H9 (cell line): ENCODE measurements at regions not wholly inside any gene's neighbourhood (a gene's known extent, or its start where the extent isn't known, plus 50 kb on each side); places are given as distances from the start of the nearest gene placed in this dataset.

Experiments
- DNase-seq: peaks from one replicate; pipeline ENCODE4 v3.0.0-alpha.2; 2017
- H2AFZ ChIP-seq: one replicate; pipeline ENCODE4 v1.6.1; 2013; ENCODE audit warnings: mild to moderate bottlenecking, low read length, control low read depth, moderate library complexity
- H2AK5ac ChIP-seq: 2 replicates; pipeline ENCODE4 v1.6.1; 2013; ENCODE audit warnings: low read length, control low read depth, mixed read lengths; ENCODE audit not compliant: insufficient read length
- H2BK120ac ChIP-seq: one replicate; pipeline ENCODE4 v1.6.1; 2013; ENCODE audit warnings: low read depth, mild to moderate bottlenecking, low read length, control low read depth, inconsistent platforms; ENCODE audit not compliant: poor library complexity, severe bottlenecking
- H2BK12ac ChIP-seq: 2 replicates; pipeline ENCODE4 v1.6.1; 2013; ENCODE audit warnings: low read length, control low read depth, mixed read lengths, low read depth; ENCODE audit not compliant: insufficient read length
- H2BK15ac ChIP-seq: 2 replicates; pipeline ENCODE4 v1.6.1; 2013; ENCODE audit warnings: low read depth, low read length, control low read depth
- H2BK20ac ChIP-seq: one replicate; pipeline ENCODE4 v1.6.1; 2013; ENCODE audit warnings: low read depth, mild to moderate bottlenecking, low read length, control low read depth, inconsistent platforms; ENCODE audit not compliant: poor library complexity, severe bottlenecking
- H2BK5ac ChIP-seq: 2 replicates; pipeline ENCODE4 v1.6.1; 2013; ENCODE audit warnings: low read length, control low read depth, mixed read lengths; ENCODE audit not compliant: insufficient read length
- H3K14ac ChIP-seq: 2 replicates; pipeline ENCODE4 v1.6.1; 2013; ENCODE audit warnings: low read length, control low read depth; ENCODE audit not compliant: insufficient read depth
- H3K18ac ChIP-seq: 2 replicates; pipeline ENCODE4 v1.6.1; 2013; ENCODE audit warnings: low read depth, mild to moderate bottlenecking, mixed read lengths, low read length, control low read depth; ENCODE audit not compliant: insufficient read length
- H3K23ac ChIP-seq: 2 replicates; pipeline ENCODE4 v1.6.1; 2013; ENCODE audit warnings: low read length, control low read depth, mixed read lengths, low read depth; ENCODE audit not compliant: insufficient read length
- H3K23me2 ChIP-seq: 2 replicates; pipeline ENCODE4 v1.6.1; 2013; ENCODE audit warnings: low read depth, mild to moderate bottlenecking, mixed read lengths, low read length, control low read depth; ENCODE audit not compliant: insufficient read length, poor library complexity, severe bottlenecking
- H3K27ac ChIP-seq: 2 replicates; pipeline ENCODE4 v1.5.1; 2013; ENCODE audit warnings: low read length, control low read depth, mixed read lengths, low read depth; ENCODE audit not compliant: insufficient read length
- H3K27me3 ChIP-seq: 2 replicates; pipeline ENCODE4 v1.6.1; 2013; ENCODE audit warnings: low read length, control low read depth, inconsistent platforms; ENCODE audit not compliant: insufficient read depth
- H3K4ac ChIP-seq: 2 replicates; pipeline ENCODE4 v1.6.1; 2013; ENCODE audit warnings: low read depth, mild to moderate bottlenecking, control low read depth, inconsistent platforms, low read length, moderate library complexity
- H3K4me1 ChIP-seq: 2 replicates; pipeline ENCODE4 v1.6.1; 2013; ENCODE audit warnings: low read length, control low read depth, inconsistent platforms; ENCODE audit not compliant: insufficient read depth
- H3K4me2 ChIP-seq: 2 replicates; pipeline ENCODE4 v1.6.1; 2013; ENCODE audit warnings: low read length, control low read depth, mixed read lengths; ENCODE audit not compliant: insufficient read length, insufficient read depth
- H3K56ac ChIP-seq: 2 replicates; pipeline ENCODE4 v1.6.1; 2013; ENCODE audit warnings: low read depth, mild to moderate bottlenecking, mixed read lengths, low read length, control low read depth; ENCODE audit not compliant: insufficient read length
- H3K79me1 ChIP-seq: 2 replicates; pipeline ENCODE4 v1.6.1; 2013; ENCODE audit warnings: low read depth, mild to moderate bottlenecking, moderate library complexity, low read length, control low read depth, inconsistent platforms; ENCODE audit not compliant: insufficient read depth, poor library complexity, severe bottlenecking
- H3K79me2 ChIP-seq: 2 replicates; pipeline ENCODE4 v1.6.1; 2013; ENCODE audit warnings: low read length, control low read depth, inconsistent platforms; ENCODE audit not compliant: insufficient read depth
- H3K9ac ChIP-seq: 2 replicates; pipeline ENCODE4 v1.6.1; 2013; ENCODE audit warnings: low read length, control low read depth, mixed read lengths; ENCODE audit not compliant: insufficient read length; ENCODE audit errors: extremely low read depth
- H3K9me3 ChIP-seq: one replicate; pipeline ENCODE4 v1.6.1; 2013; ENCODE audit warnings: low read depth, low read length, inconsistent platforms; ENCODE audit not compliant: control insufficient read depth
- H3T11ph ChIP-seq: one replicate; pipeline ENCODE4 v1.6.1; 2013; ENCODE audit warnings: mild to moderate bottlenecking, low read length, control low read depth, inconsistent platforms
- H4K20me1 ChIP-seq: one replicate; pipeline ENCODE4 v1.6.1; 2013; ENCODE audit not compliant: control insufficient read depth, insufficient read length, insufficient read depth
- H4K5ac ChIP-seq: 2 replicates; pipeline ENCODE4 v1.6.1; 2013; ENCODE audit warnings: low read depth, mild to moderate bottlenecking, mixed read lengths, low read length, control low read depth; ENCODE audit not compliant: insufficient read length
- H4K8ac ChIP-seq: replicated peaks from 2 replicates; pipeline ENCODE4 v1.6.1; 2013; ENCODE audit warnings: low read length, control low read depth, mixed read lengths, low read depth; ENCODE audit not compliant: insufficient read length
- H4K91ac ChIP-seq: 2 replicates; pipeline ENCODE4 v1.6.1; 2013; ENCODE audit warnings: low read depth, mild to moderate bottlenecking, moderate library complexity, mixed read lengths, low read length, control low read depth; ENCODE audit not compliant: insufficient read length
- H3K27ac Mint-ChIP-seq, 3 experiments: 2 replicates in 2 of 3; 3 replicates in 1 of 3; pipeline ENCODE4 v1.8.0; 2020 to 2021; ENCODE audit warnings: mixed read lengths in 3 of 3, mild to moderate bottlenecking in 1 of 3, moderate library complexity in 1 of 3
- H3K27me3 Mint-ChIP-seq: 2 replicates; pipeline ENCODE4 v1.8.0; 2021; ENCODE audit warnings: low read depth, mild to moderate bottlenecking, moderate library complexity, mixed read lengths
- H3K36me3 Mint-ChIP-seq, 3 experiments: 2 replicates in 2 of 3; 3 replicates in 1 of 3; pipeline ENCODE4 v1.8.0; 2020 to 2021; ENCODE audit warnings: low read depth in 3 of 3, mixed read lengths in 3 of 3; ENCODE audit not compliant: insufficient read depth in 1 of 3
- H3K4me1 Mint-ChIP-seq, 2 experiments: 2 replicates each; pipeline ENCODE4 v1.8.0; 2020; ENCODE audit warnings: mixed read lengths in 2 of 2
- H3K4me3 Mint-ChIP-seq, 2 experiments: 2 replicates in 1 of 2; 3 replicates in 1 of 2; pipeline ENCODE4 v1.8.0; 2020 to 2021; ENCODE audit warnings: mild to moderate bottlenecking in 2 of 2, mixed read lengths in 2 of 2, moderate library complexity in 1 of 2
- H3K9me3 Mint-ChIP-seq, 2 experiments: 2 replicates in 1 of 2; 3 replicates in 1 of 2; pipeline ENCODE4 v1.8.0; 2020; ENCODE audit warnings: mild to moderate bottlenecking in 2 of 2, mixed read lengths in 2 of 2, moderate library complexity in 1 of 2
- WGBS: extraction: QIAGEN DNeasy Blood & Tissue Kit; methylation state at CpG from one replicate; pipeline ENCODE4 v1.1.7; 2013; ENCODE audit warnings: missing lambda C conversion rate, low lambda C conversion rate, mixed read lengths; ENCODE audit not compliant: insufficient read length; ENCODE audit errors: extremely low coverage; 5-methylcytosine and 5-hydroxymethylcytosine counted together
- TF ChIP-seq, protein P1 (sequence below): fragments of 200-600 bp; sonication (generic); conservative IDR thresholded peaks from 3 replicates; pipeline ENCODE4 v1.8.0; 2021; ENCODE audit warnings: antibody characterized with exemption, mild to moderate bottlenecking

DNA sequence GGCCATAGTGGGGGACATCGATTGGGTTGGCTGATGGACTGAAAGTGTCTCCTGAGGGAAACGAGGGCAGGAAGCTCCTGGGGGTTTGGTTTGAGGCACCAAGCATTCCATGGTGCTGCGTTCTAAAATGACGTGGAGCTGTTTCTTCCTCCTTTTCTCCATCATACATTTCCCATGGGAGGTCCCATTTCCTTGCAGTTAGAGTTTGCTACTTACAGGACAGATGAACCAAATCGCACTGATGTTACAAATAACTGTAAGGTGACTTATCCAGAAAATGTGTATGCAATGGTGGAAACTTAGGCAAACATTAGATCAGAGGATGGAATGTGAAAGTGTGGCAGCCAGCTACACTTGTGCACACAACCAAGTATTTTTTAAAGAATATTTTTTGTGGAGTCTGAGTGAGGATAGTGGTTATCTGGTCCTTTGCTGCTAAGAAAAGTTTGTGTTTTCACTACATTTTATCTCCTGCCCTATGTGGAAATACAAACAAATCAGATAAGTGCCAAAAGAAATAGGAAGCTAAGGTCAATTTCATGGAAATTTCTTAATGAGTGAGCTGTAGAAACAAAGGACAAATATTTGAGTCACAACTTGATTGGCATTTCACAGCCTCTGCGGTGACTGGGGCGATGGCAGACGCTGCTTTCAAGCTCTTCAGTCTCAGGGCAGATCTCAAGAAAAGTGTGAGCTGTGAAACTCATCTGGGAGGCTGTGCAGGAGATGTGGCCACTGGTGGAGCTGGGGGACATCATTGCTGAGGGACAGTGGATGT lies 256.2 kb downstream of the TSN start:
- no peak overlapping the region for H3K56ac ChIP-seq
- no peak overlapping the region for H2BK12ac ChIP-seq
- Mint-ChIP-seq H3K4me1 (peaks cover 22 to 25% of the 10 kb centered on the region in 2 experiments), H3K4me3 (no peak overlapping the region), H3K27me3 (no peaks in the 10 kb centered on the region; the same call in 1 of the 2 replicates), H3K27ac (no peak overlapping the region), H3K36me3 (peaks cover 0 to 4% (median 2%) of the 10 kb centered on the region in 3 experiments; a peak in 4 of 7 replicates), H3K9me3 (peaks cover 6 to 9% of the 10 kb centered on the region in 2 experiments; a peak in 4 of 5 replicates)
- no peak overlapping the region for H4K5ac ChIP-seq
- DNase-seq: no peak
- no peaks in the 10 kb centered on the region for H3K27me3 ChIP-seq
- no peaks in the 10 kb centered on the region for H3K9me3 ChIP-seq
- H3K23me2 ChIP-seq: no peaks in the 10 kb centered on the region
- TF ChIP-seq, protein P1, sequence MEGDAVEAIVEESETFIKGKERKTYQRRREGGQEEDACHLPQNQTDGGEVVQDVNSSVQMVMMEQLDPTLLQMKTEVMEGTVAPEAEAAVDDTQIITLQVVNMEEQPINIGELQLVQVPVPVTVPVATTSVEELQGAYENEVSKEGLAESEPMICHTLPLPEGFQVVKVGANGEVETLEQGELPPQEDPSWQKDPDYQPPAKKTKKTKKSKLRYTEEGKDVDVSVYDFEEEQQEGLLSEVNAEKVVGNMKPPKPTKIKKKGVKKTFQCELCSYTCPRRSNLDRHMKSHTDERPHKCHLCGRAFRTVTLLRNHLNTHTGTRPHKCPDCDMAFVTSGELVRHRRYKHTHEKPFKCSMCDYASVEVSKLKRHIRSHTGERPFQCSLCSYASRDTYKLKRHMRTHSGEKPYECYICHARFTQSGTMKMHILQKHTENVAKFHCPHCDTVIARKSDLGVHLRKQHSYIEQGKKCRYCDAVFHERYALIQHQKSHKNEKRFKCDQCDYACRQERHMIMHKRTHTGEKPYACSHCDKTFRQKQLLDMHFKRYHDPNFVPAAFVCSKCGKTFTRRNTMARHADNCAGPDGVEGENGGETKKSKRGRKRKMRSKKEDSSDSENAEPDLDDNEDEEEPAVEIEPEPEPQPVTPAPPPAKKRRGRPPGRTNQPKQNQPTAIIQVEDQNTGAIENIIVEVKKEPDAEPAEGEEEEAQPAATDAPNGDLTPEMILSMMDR: no peak
- no peak overlapping the region for H4K8ac ChIP-seq
- no peak overlapping the region for H3K9ac ChIP-seq
- no peak overlapping the region for H2BK5ac ChIP-seq
- H3K4ac ChIP-seq: no peak overlapping the region
- no peak overlapping the region for H3K23ac ChIP-seq
- H3K27ac ChIP-seq: no peak overlapping the region
- H3K18ac ChIP-seq: no peak overlapping the region
- H3K14ac ChIP-seq: no peak overlapping the region
- no peaks in the 10 kb centered on the region for H3K4me1 ChIP-seq
- no peaks in the 10 kb centered on the region for H3K79me1 ChIP-seq
- H4K91ac ChIP-seq: no peak overlapping the region
- WGBS: no CpG with 5 or more reads among the region's 8 CpGs
- no peak overlapping the region for H2BK15ac ChIP-seq
- no peaks in the 10 kb centered on the region for H3K79me2 ChIP-seq
- H3K4me2 ChIP-seq: no peak overlapping the region
- no peaks in the 10 kb centered on the region for H4K20me1 ChIP-seq
- H3T11ph ChIP-seq: no peak overlapping the region
- no peak overlapping the region for H2BK120ac ChIP-seq
- H2AK5ac ChIP-seq: no peak overlapping the region
- no peak overlapping the region for H2AFZ ChIP-seq
- H2BK20ac ChIP-seq: no peak overlapping the region
